ENCODE measurements at regions not wholly inside any gene's neighbourhood (a gene's known extent, or its start where the extent isn't known, plus 50 kb on each side); places are given as distances from the start of the nearest gene placed in this dataset.

DNA sequence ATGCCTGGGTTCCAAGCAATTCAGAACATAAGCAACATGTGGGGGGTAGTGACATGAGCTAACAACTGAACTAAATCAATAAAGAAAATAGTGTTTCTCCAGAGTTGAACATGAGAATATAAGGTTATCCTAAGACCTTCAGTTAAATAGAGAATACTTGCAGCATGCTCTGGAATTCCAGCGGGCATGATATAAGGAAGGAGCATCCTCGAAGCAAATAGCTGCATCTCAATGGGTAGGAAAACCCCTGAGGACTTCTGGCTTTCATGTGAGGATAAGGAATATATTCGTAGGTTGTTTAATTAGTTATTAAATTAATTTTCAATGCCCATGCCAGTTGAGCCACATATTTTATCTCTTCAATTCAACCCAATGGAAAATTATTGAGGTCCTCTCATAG is 631.2 kb upstream of the EPHA7 start:
- DNase-seq, result no peak

DNA sequence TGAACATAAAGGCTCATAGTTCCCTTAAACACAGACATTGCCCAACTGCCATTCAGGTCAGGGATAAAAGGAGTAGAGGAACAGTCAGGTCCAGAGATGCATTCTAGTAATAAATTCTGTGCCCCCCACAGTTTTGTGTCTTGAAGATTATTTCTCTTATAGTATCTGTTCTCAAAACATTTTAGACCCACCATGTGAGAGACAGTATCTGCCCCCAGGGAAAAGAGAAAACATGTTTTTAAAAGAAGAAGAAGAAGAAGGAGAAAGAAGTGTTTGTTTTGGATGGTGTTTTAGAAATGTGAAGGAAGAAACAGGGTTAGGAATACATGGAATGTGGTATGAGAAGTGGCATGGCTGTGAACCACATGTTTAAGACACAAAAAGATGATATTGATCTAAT is 629.6 kb upstream of the EPHA7 start:
- no peak for DNase-seq

DNA sequence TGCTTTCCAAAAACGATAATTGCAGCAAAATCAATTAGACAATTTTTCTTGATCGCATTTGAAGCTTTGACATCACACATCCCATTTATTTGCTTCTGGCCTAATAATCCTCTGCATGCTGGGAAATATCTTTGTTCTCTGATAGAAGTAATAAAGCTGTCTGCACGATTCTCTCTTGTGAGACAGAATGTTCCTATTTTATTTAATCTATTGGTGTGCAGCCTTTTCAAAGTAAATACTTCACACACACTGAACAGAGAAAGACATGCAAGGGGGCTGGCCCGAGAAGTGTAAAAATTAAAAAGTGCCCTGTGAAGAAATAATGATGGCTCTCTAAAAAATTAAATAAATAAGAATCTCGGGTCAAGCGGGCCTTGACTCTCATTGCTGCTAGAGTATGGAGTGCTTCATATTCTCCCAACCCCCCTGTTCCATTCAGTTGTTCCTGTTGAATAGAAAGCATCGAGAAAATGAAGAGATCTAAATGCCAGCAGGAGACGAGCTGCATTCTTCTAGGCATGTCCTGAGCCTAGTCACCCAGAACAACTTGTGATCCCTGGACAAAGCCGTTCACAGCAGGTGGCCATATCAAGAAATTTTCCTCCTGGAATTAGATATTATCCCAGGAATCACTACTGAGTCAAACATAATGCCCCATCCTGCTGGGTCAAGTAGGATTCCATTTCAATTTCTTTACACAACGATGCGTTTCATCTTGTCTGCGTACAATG is 625.9 kb upstream of the EPHA7 start:
- DNase-seq, result peak; percentile 77

DNA sequence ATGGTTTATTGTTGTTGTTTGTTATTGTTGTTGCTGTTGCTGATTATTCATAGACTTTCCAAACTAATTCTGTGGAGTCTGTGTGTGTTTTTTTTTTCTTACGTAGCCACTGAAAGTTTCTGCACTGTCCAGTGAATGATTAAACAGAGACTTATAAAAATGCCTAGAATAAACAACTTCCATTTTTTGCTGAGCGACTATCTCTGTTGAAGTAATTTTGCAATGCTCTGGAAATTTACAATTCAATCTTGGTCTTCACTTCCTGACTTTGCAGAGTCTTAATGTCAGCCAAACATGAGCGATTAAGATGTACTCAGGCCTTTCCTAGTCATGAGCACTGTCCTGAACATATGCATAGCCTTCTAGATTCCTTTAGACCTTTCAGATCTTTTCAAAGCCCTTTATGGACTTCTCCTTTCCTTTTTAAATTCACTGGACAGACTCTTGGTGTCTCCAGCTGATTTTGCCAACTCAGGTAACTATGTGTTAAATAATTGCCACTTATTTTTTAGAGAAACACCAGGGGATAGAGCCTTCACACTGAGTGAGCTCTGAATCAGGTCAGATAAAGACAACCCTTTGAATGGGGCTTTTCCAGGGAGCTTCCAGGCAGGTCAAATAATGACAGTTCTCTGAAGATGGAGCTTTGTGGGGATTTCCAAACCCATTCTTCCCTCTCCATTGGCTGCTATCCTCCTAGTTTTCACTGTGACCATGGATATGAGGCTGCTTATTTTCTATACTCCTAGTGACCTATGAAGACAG is 622.8 kb upstream of the EPHA7 start:
- no peak for DNase-seq

DNA sequence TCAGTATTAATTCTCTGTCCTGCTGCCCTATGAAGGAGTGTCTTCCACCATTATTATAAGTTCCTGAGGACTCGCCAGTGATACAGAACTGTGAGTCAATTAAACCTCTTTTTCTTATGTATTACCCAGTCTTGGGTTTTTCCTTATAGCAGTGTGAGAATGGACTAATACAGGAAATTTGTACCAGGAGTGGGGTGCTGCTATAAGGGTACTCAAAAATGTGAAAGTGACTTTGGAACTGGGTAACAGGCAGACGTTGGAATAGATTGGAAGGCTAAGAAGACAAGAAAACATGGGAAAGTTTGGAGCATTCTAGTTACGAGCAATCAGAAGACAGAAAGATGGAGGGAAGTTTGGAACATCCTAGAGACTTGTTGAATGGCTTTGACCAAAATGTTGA is 616.7 kb upstream of the EPHA7 start:
- no peak for DNase-seq

DNA sequence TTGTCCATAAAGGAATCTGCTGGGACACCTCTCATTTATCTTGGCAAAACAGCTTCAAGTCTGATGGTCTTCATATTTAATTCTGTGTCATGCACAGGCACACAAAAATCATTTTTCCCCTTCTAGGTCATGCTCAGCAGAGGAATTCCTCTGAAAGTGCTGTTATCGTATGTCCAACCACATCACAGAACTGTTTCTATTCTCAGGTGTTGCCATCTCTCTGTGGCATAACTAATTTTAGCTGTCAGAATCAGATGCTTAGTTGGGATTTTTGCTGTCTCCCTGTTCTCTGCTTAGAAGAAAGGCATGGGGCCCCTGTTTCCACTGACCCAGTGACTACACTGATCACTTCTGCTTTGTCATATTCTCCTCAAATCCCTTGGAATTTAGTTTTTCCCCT is 608.0 kb upstream of the EPHA7 start:
- DNase-seq, result no peak

DNA sequence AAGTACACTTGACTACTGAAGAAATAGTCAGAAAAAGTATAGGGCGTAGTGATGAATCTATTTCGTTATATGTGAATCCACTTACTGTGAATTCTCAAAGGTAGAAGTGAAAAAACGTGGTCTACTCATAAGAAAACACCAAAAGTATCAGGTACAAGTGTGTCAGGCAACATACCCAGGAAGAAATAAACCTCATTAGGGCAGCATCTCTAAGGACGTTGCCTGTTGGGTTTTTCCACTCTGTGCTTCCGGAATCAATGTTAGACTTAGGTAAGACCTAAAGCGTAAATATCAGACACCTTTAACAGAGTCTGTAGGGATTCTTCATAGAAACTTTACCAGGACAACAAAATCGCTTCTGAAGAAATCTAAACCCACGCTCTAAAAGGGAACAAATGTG is 607.2 kb upstream of the EPHA7 start:
- DNase-seq, result no peak

DNA sequence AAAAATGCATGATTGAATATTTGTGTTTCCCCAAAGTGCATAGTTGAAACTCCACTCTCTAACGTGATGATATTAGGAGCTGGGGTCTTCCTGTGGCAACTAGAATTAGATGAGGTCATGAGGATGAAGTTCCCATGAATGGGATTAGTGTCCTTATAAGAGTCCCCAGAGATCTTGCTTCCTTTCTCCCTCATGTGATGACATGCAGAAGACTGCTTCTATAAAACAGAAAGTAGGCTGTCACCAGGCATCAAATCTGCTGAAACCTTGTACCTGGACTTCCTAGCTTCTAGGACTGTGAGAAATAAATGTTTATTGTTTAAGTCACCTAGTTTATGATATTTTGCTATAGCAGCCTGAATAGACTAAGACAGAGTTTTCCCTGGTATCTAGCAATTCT is 586.5 kb upstream of the EPHA7 start:
- no peak for DNase-seq

DNA sequence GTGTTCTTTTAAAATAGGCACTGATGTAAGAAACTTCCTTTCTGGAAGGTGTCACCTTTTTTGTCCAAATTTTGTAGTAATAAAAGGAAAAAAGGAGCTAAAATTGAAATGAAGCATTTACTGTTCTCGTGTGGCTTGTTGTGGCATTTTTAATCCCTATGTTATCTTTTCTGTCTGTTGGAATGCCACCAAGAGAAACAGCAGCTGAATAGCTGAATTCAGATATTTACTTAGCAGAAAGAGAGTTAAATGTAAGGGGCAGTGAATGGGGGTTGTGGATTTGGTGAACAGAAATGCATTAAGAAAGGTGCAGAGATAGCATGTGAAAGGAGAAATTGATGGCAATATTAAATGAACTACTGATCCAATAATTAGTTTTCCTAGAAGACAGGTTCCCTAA is 573.6 kb upstream of the EPHA7 start:
- DNase-seq, result no peak

DNA sequence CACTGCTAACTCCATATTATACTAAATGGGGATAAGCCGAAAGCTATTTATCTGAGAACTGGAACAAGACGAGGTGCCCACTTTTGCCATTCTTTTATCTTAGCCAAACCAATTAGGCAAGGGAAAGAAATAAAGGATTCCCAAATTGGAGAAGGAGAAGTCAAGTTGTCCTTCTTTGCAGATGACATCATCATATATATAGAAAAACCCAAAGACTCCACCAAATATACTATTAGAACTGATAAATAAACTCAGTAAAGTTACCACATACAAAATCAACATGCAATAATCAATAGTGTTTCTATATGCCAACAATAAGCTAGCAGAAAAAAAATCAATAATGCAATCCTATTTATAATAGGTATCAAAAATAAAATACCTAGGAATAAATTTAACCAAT is 570.3 kb upstream of the EPHA7 start:
- no peak for DNase-seq

DNA sequence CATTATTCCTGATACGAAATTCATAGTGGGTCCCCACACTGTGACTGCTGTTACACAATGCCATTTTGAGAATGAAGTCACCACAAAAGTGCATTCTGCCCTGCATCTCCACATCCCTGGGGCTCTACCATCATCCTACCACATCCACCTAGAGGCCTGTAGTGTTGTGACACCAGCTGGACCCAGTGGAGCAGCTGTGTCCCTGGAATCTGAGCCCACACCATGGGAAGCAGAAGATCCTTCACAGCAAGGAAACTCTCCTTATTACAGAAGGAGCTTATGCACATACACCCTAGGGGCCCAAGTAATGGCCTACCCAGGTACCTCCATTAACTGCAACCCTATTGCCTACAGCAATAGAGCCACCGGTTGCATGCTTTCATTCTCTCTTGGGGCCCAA is 566.6 kb upstream of the EPHA7 start:
- no peak for DNase-seq

DNA sequence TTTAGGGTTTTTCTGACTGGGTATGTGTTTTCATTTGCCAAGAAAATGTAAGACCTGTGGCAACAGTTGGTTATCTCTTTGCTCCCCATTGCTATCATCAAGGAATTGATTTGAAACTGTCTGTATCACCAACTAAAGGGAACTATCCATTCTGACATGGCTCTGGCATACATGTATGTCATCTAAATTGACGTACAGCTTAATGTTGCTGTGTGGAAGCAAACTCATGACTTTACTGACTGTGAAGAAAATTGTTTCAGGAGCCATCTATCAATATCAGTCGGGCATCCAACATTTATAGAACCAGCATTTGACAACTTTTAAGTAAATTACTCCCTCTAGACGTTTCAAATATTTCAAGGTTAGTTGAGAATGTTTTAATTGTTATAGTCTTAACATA is 555.8 kb upstream of the EPHA7 start:
- no peak for DNase-seq

DNA sequence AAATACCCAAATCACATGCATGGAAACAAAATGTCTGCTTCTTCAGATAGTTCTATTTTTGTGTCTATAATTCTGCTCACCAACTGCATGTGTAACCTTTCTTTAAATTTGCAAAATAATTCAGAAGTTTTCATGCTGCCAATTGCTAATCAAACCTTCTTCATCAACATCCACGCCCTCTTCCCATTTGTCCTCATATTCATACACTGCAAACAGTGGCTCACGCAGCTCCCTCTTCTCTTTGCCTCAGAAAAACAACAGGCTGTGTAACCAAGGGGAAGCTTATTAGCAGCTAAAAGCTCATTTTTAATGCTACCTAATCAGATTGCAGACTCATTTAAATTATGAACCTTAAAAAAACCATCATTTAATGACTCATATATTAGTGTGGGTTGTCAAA is 555.0 kb upstream of the EPHA7 start:
- no peak for DNase-seq

DNA sequence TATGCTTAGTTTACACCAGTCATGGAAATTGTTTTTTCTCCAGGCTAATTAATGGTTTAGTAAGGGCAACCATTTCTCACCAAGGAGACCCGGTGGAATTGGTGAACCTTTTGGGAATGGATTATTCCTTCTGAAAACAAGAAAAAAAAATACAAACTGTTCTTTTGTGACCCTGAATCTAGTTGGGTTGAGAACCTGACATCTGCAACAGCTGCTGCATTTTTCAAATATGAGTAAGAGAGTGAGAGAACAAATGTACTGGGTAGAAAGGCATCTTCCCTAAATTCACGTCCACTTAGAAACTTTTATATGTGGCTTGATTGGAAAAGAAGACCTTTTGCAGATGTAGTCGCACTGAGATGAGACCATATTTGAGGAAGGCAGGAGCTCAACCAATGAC is 553.4 kb upstream of the EPHA7 start:
- DNase-seq, result no peak

DNA sequence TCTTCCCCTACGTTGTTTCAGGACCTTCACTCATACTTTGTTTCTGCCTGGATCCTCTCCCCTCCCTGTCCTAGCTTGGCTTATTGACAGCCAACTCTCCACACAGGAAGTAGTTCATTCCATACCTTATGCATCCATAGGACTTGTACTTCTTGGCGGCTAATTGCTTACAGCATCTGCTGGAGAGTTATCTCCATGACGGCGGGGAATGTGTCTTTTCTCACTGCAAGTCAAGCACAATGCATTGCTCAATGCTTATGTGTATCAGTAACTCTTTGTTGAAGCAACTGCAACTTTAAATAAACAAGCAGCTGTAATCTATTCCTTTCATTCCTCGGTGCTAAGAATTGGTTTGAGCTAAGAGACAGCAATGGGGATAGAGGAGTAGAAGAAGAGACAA is 551.3 kb upstream of the EPHA7 start:
- no peak for DNase-seq

DNA sequence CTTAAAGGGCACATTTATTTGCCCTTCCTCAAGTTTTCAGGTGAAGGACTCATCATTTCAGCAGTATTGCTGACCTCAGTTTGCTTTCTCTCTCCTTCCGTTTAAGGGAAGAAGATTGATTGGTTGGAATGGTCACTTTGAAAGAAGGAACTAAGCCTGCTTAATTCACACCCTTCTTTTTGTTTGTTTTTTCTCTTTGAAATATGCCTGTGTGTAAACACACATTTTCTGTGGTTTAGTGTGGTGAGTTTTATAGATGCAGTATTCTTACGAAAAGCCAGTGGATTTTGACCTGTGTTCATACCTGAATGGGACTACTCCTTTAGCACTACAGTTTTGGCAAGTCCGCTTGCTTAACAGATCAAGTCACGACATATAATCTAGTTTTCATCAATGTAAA is 548.8 kb upstream of the EPHA7 start:
- no peak for DNase-seq

DNA sequence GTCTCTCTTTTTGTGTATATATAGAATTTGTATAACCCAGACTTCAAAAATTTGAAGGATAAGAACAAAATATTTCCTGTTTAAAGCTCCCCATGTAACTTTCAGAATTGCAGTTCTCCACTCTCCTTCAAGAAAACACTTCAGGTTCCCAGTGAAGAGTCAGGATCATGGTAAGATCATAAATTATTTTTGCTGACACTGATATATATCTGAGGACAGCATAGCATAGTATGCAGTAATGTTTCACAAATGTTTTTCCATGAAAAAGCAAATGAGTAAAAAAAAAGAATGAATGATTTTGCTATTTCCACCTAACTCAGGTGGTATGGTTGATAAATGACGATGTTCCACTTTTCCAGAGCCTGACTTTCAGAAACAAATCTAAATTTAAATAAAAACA is 545.6 kb upstream of the EPHA7 start:
- DNase-seq, result no peak

DNA sequence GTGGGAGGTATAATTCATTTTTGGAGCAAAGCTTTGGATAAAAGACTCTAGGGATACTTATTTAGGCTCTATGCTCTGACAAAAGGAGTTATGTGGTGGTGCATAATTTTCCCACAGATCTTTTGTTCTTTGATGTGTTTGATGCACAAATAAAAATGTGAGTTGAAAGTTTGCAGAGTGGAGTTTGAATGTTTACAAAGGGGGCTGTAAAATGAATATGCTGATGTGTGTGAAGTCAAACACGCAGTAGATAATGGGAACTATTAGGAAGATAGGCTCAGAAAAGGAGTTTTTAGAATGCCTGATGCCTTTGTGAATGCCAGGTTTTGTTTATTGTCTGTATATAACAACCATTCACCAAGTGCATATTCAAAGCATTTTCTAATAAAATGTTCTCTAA is 545.0 kb upstream of the EPHA7 start:
- DNase-seq, result no peak

DNA sequence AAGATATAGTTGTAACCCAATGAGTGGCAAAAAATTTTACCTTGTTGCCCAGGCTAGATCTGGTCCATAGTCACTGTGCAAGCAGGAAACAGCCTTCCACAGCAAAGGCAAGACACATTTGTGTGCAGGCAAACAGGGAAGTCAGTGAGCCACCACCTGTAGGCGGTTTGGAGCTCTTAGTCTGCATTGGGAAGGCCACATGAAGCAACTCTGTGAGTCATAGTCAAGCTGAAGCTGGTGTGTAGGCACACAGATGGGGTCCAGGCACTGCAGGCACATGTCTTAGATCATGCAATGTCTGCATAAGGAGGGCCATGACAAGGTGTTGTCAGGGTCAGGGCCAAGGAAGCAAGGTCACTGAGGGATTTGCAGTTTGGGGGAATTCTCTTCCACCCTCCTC is 543.2 kb upstream of the EPHA7 start:
- no peak for DNase-seq

DNA sequence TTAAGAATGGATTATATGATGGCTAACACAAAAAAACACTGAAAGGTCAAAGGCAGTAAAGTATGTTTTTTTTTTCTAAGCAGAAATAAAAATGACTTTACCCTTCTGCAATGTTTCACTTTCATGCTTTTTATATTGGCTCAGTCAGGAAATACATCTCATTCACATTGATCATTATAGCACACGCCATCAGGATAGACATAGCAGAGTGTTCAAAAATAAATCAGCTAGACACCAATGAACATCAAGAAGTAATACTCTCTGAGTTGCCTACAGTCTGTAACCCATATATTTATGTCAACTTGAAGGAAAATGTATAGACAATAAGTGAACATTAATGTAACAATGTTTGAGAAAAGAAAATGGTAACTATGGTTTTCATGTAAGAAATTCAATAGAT is 535.2 kb upstream of the EPHA7 start:
- DNase-seq, result no peak

DNA sequence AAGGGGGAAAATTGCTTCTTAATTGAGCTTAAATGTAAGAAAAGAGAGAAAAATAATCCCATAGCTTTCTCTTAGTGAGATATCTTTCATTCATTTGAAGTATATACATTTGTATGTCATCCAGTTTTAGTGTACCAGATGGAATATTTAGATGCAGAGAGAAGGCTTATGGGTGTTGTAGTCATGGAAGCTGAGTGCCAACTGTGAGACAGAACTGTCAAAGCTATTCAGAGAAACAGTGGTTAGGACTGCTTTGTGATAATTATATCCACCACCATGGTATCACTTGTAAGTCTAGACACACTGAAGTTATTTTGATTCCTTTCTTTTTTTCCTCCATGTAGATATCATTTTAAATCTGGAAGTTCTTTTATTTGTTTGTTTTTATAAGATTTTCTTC is 524.3 kb upstream of the EPHA7 start:
- no peak for DNase-seq

DNA sequence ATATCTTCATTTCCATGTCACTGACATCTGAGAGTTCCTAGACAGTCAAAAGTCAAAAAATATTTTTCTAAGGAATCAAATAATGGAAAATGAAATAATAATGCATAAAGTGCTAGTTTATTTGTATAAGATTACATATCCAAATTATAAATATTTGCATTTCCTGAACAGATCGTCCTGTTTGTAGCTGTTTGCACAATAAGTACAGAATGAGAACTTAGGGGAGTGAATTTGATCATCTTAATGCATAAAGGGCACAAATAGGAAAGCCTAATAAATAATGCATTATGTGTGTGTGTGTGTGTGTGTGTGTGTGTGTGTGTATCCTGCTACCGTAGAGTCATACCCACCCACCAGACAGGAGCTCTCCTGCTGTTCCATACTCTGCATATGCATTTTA is 521.0 kb upstream of the EPHA7 start:
- DNase-seq, result no peak

DNA sequence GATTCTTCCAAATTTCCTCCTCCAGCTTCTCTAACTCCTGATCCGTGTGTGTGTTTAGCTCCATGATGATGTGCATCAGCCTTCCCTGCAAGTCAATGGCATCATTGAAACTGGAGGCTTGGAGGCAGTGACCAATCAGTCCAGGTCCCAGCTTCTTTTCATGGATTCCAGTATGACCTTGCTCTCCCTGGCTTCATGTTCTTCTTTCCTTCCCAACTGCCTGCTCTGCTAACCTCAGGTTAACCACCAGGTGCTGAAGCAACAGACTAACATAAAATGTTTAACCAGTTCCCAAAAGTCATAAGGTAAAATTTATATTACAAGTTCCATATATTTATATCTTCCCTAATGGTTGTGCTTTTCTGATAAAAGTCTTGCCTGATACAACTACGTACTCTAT is 512.8 kb upstream of the EPHA7 start:
- DNase-seq, result no peak

DNA sequence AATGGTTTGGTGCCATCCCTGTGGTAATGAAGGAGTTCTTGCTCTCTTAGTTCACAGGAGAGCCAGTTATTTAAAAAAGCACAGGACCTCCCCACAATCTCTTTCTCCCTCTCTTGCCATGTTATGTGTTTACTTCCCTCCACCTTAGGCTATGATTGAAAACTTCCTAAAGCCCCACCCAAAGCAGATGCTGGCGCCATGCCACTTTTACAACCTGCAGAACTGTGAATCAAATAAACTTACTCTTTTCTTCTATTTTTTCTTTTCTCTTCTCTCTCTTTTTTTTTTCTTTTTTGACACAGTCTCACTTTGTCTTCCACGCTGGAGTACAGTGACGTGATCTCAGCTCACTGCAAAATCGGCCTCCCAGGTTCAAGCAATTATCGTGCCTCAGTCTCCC is 508.4 kb upstream of the EPHA7 start:
- no peak for DNase-seq

DNA sequence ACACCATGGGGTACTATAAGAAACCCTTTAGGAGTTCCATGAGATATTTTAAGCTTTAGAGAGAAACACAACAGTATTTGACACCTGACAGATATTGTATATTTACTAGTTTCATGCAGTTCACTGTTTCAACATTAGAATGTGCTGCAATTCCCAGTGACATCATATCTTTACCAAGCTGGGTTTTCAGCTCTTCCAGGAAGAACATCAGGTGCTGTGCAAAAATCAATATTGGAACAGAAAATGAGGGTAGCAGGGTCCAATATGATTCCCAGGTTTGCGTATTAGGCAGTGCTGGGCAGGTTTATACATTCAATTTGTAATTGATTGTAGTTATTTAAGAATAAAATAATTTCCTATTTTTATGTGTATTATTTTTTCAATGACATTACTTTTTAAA is 500.0 kb upstream of the EPHA7 start:
- no peak for DNase-seq

Measured in NCI-H345 (cell line).